NOMO-1 treated with dmso at 0.1 percent for 144 hours (cell line): ENCODE measurements at regions not wholly inside any gene's neighbourhood (a gene's known extent, or its start where the extent isn't known, plus 50 kb on each side); places are given as distances from the start of the nearest gene placed in this dataset.

Experiments
- DNase-seq: peaks from one replicate; lab custom pipeline; 2025; ENCODE audit not compliant: unreplicated experiment; lab: John Stamatoyannopoulos, UW

GRCh38 chr20:22374678-22375590 lies 209.4 kb downstream of the FOXA2 start:
- DNase-seq: no peak

- no peak for DNase-seq
Measured at GRCh38 chr20:22374066-22374465, 210.3 kb downstream of the FOXA2 start.

DNA sequence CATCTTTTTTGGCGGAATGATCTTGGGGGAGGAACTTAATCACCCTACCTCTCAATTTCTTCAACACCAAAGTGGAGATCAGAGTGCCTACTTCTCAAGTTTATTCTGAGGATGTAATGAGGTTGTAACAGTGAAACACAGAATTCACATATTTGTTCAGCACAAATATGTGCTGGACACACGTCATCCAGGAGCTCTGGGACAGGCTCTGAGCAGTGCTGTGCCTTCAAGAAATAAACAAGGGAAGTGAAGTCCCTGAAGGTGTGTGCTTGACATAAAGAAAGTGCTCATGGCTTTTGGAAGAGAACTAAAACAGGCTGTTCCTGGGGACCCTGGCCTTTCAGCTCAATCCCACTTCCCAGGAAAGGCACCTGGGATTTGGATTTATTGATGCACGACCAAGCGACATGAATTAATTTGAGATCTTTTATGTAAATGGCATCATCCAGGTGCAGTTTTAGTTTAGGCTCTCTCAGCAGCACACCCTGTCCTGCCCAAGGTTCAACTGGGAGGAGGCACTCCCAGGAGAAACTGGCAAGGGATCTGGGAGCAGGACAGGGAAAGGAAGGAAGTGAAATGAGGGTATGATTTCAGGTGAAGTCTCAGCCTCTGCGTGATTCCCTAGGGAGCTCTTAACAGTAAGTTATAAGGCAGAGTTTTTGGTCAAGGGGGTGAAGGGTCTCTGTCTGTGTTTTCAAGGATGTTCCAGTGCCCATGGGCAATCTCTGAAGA lies 211.0 kb downstream of the FOXA2 start:
- no peak for DNase-seq

- peak; percentile 81 for DNase-seq
Measured at GRCh38 chr20:22371843-22372242, 212.5 kb downstream of the FOXA2 start.

DNA sequence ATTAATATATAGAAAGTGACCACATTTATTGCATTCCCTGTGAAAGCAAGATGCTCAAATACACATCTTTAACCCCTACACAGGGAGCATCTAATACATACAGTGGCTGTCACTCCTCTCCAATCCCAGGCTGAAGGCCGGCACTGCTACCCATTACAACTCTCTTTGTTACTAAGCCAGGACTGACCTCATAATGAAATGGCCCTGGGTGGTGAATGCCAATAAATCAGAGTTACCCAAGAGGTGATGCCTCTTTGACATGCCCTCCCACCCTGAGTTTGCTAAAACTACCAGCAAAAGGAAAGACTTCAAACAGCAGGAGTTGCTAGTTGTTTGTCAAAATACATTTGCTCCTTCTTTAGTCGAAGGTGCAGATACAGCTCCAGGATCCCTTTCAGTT lies 214.2 kb downstream of the FOXA2 start:
- no peak for DNase-seq

- DNase-seq: no peak
Measured at GRCh38 chr20:22369100-22369499, 215.3 kb downstream of the FOXA2 start.

DNA sequence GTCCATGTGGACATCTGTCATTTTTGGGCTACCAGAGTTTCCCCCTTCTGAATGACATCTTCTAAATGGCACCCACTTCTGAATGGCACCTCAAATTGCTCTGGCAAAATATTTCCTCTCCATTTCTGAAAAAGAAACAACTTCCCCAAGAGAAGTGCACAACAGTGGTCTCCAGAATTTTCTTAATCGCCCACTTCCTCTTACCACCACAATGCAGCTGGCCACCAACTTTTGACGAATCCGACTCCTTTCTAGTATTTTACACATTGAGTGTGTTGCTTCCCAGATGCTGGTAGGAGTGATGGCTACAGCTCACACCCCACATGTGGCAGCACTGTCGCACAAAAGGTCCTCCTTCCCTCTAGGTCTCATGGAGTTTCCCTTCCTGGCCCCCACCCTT lies 216.1 kb downstream of the FOXA2 start:
- peak; percentile 53 for DNase-seq

- no peak for DNase-seq
Measured at GRCh38 chr20:22366631-22367030, 217.7 kb downstream of the FOXA2 start.

DNA sequence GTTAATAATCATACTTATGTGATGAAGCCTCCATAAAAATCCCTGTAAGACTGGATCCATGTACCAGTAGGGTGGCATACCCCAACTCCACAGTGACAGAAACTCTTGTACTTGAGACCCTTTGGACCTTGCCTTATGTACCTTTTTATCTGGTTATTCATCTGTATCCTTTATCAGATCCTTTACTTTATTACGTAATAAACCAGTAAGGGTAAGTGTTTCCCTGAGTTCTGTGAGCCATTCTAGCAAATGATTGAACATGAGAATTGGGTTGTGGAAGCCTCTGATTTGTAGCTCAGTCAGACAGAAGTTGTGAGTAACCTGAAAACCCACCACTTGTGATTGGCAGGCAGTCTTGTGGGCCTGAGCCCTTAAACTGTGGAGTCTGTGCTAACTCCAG lies 229.7 kb downstream of the FOXA2 start:
- DNase-seq: no peak

DNA sequence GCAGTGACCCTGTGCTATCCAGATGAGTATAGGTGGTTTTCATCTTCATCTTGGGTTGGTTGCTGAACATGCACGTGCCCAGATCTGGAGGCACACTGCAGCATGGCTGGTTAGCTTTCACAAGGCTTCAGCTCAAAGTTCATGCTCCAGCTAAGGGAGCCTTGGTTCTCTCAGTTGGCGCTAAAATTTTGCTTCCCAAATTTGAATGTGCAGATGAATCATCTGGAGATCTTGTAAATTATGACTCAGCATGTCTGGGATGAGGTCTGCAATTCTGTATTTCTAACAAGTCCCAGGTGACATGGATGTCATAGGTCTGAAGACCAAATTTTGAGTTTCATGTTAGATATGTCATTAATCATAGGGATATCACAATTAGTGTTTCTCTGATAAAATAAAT lies 230.8 kb downstream of the FOXA2 start:
- peak; percentile 39 for DNase-seq

DNA sequence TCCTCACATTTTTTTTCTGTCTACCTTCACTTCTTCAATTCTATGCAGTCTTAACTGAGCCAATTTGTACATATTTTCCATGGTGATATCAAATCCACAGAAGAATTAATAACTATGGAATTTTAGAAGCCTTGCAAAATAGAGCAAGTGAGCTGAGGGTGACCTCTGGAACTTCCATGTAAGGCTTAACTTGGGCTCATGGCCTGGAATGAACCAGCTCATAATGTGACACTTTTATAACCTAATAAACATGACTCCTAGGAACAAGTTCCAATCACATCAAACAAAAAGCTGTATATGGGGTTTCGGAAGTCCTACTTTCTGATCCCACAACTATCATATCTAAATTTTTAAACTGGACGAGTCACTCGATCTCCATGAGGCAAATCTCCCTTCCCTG lies 232.4 kb downstream of the FOXA2 start:
- DNase-seq: no peak

- DNase-seq: no peak
Measured at GRCh38 chr20:22350624-22351023, 233.7 kb downstream of the FOXA2 start.

- DNase-seq: no peak
Measured at GRCh38 chr20:22348010-22348409, 236.4 kb downstream of the FOXA2 start.

DNA sequence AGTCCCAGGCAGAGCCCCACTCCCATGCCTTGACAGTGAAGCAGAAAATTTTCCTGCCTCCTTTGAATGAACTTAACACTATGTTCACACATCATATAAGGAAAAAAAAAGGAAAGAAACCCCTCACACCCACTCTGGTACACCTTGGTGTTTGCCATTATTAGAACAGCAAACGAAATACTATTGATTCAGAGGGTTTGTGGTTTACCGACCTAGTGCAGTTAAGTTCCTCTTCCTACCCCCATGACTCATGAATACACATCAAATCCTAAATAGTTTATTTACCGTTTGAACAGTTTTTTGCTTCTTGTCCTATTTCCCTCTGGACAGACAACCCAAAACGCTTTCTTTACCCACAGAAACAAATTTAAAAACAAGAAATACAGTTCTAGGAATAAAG lies 237.7 kb downstream of the FOXA2 start:
- DNase-seq: peak; percentile 71

DNA sequence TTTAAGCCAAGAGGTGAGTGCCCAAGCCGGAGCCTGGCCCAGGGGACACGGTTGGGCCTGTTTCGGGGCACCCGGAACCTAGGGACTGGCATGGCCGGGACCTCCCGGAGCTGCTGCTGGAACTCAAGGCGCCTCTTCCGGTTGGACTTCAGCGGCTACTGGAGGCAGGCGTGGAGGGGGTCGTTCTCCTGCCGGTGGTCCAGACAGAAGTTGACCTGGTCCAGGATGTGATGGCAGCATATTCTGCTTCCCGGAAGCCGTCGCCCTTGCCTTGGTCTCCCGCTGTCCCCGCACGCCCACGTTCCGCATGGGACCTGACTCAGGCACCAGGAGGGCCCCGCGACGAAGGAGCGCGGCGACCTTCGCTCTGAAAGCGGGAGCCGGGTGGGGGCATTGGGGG lies 240.8 kb downstream of the FOXA2 start:
- no peak for DNase-seq

GRCh38 chr20:22342410-22342809 lies 242.0 kb downstream of the FOXA2 start:
- DNase-seq: no peak

DNA sequence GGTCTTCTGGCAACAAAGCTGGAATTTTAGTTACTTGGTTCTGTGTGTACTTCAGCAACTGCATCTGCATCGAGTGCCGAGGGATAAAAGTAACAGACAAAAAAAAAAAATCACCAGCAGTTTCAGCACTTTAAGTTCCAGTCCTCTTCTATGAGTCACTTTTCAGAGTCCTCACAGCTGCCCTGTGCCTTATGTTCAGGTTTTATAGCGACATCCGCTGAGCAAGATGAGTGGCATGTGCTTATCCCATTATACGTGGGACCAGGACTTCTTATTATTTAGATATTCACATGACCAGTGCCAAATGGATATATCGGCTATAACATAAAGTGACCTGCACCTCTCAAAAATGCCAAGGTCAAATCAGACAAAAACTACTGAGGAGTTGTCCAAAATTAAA lies 242.9 kb downstream of the FOXA2 start:
- peak; percentile 17 for DNase-seq

- DNase-seq: no peak
Measured at GRCh38 chr20:22339946-22340345, 244.4 kb downstream of the FOXA2 start.

DNA sequence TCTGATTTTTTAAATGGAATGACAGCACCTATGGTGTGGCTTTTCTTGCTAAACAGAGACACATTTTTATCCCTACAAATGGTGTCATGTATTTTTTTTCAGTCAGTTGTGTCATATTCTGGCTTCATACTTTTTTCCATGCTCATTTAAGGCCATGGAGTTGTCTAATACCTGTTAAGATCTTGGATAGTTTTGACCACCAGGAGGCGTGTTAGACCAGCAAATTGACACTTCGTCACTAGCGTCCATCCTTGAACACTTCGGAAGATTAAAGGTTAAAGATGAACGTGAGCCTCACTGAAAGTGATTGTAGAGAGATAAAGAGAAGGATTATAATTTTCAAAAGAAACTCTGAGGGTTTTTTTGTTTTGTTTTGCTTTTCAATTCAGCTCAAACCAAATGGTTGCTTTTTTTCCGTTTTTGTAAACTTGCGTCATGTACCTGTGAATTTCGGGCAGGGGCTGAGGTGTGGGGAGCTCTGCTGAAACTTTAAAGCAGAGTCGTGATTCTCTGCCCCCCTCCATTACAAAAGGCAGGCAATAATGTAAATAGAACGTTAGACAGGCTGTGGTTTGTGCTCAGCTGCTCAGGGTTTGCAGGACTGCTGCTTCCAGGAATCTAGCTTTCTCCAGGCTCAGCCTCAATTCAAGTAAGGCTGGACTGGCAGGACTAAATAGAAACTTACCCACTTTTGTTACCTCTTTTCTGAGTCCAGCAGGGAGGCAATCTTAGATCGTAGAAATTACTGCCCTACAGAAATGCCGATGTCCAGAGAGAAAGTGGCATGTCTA lies 245.1 kb downstream of the FOXA2 start:
- peak; percentile 25 for DNase-seq

GRCh38 chr20:22338140-22338708 lies 246.1 kb downstream of the FOXA2 start:
- DNase-seq: no peak

GRCh38 chr20:22335210-22335609 lies 249.2 kb downstream of the FOXA2 start:
- DNase-seq: no peak
